GDM1 (cell line): ENCODE measurements at regions not wholly inside any gene's neighbourhood (a gene's known extent, or its start where the extent isn't known, plus 50 kb on each side); places are given as distances from the start of the nearest gene placed in this dataset.
"Not testable (repeated sequence)": the region's sequence is repeated elsewhere in the genome, so short reads cannot be mapped to it uniquely, and the experiment has no call there.

Experiments used
- DNase-seq: peaks from one replicate; lab custom pipeline; 2025; lab: John Stamatoyannopoulos, UW

GRCh38 chr2:104904889-104905288 is 51.0 kb downstream of the POU3F3 start:
- DNase-seq: no peak

GRCh38 chr2:104909317-104909716 is 55.4 kb downstream of the POU3F3 start:
- DNase-seq: no peak

- DNase-seq: no peak
Observed at GRCh38 chr2:104914509-104914908, 60.6 kb downstream of the POU3F3 start.

- DNase-seq: no peak
Observed at GRCh38 chr2:104915107-104915793, 61.3 kb downstream of the POU3F3 start.

- no peak for DNase-seq
Observed at GRCh38 chr2:104919127-104919526, 65.2 kb downstream of the POU3F3 start.

- DNase-seq: no peak
Observed at GRCh38 chr2:104923665-104924064, 69.8 kb downstream of the POU3F3 start.

GRCh38 chr2:104929663-104930062 is 75.7 kb downstream of the POU3F3 start:
- no peak for DNase-seq

GRCh38 chr2:104930732-104931131 is 76.8 kb downstream of the POU3F3 start:
- no peak for DNase-seq

GRCh38 chr2:104932243-104932642 is 78.3 kb downstream of the POU3F3 start:
- no peak for DNase-seq

- no peak for DNase-seq
Observed at GRCh38 chr2:104933151-104933917, 79.4 kb downstream of the POU3F3 start.

- DNase-seq: no peak
Observed at GRCh38 chr2:104936527-104936926, 82.6 kb downstream of the POU3F3 start.

GRCh38 chr2:104938231-104938941 is 84.5 kb downstream of the POU3F3 start:
- no peak for DNase-seq

- no peak for DNase-seq
Observed at GRCh38 chr2:104939570-104940217, 85.8 kb downstream of the POU3F3 start.

GRCh38 chr2:104944495-104944894 is 90.6 kb downstream of the POU3F3 start:
- DNase-seq: no peak

- no peak for DNase-seq
Observed at GRCh38 chr2:104945121-104945520, 91.2 kb downstream of the POU3F3 start.

- DNase-seq: no peak
Observed at GRCh38 chr2:104945866-104946265, 92.0 kb downstream of the POU3F3 start.

GRCh38 chr2:104947456-104947855 is 90.4 kb upstream of the MRPS9 start:
- not testable (repeated sequence) for DNase-seq

- DNase-seq: no peak
Observed at GRCh38 chr2:104952976-104953375, 84.9 kb upstream of the MRPS9 start.

- no peak for DNase-seq
Observed at GRCh38 chr2:104965900-104966299, 72.0 kb upstream of the MRPS9 start.

- DNase-seq: peak; percentile 52
Observed at GRCh38 chr2:104969564-104969963, 68.3 kb upstream of the MRPS9 start.

- peak; percentile 0 for DNase-seq
Observed at GRCh38 chr2:104975371-104975770, 62.5 kb upstream of the MRPS9 start.

GRCh38 chr2:104975851-104976250 is 62.0 kb upstream of the MRPS9 start:
- no peak for DNase-seq
